Common myeloid progenitor, CD34-positive (primary cell): ENCODE measurements at regions not wholly inside any gene's neighbourhood (a gene's known extent, or its start where the extent isn't known, plus 50 kb on each side); places are given as distances from the start of the nearest gene placed in this dataset.

ENCODE experiments used
- CTCF ChIA-PET: fragments of 350-600 bp; sonication (Branson Sonifier 250); formaldehyde crosslinking; loops from one replicate; lab custom pipeline; 2021; ENCODE audit warnings: antibody characterized with exemption; lab: Charles Lee
- POLR2A ChIA-PET: fragments of 350-600 bp; sonication (Branson Sonifier 250); formaldehyde crosslinking; loops from one replicate; lab custom pipeline; 2021; ENCODE audit warnings: antibody characterized with exemption; lab: Charles Lee
- DNase-seq, 3 donors: peaks; one replicate each; pipeline versions ENCODE4 v3.0.0 to v3.0.0-alpha.2; 2013
- H3K27ac ChIP-seq, 2 experiments: 1 replicate in 1 of 2; 2 replicates in 1 of 2; pipeline ENCODE4 v1.7.0; 2013; ENCODE audit warnings: inconsistent platforms in 2 of 2, low read length in 2 of 2, mild to moderate bottlenecking in 2 of 2, low read depth in 1 of 2, moderate library complexity in 1 of 2; ENCODE audit not compliant: severe bottlenecking in 2 of 2, insufficient read depth in 1 of 2, poor library complexity in 1 of 2
- H3K27me3 ChIP-seq, 5 experiments: replicated peaks in 2 of 5; 1 replicate in 3 of 5; 2 replicates in 2 of 5; pipeline versions ENCODE4 v1.6.1 to v1.7.0; 2013; ENCODE audit warnings: low read length in 4 of 5, mild to moderate bottlenecking in 2 of 5, moderate library complexity in 2 of 5, inconsistent platforms in 1 of 5; ENCODE audit not compliant: insufficient read depth in 5 of 5, control insufficient read depth in 4 of 5
- H3K36me3 ChIP-seq, 4 experiments: 1 replicate in 2 of 4; 2 replicates in 2 of 4; pipeline versions ENCODE4 v1.6.1 to v1.7.0; 2013; ENCODE audit warnings: low read length in 3 of 4, control low read depth in 1 of 4, mild to moderate bottlenecking in 1 of 4; ENCODE audit not compliant: control insufficient read depth in 4 of 4, insufficient read depth in 4 of 4
- H3K4me1 ChIP-seq, 4 experiments: 1 replicate in 3 of 4; 2 replicates in 1 of 4; pipeline versions ENCODE4 v1.6.1 to v1.7.1; 2013; ENCODE audit warnings: low read length in 3 of 4, mild to moderate bottlenecking in 3 of 4, control low read depth in 1 of 4, inconsistent platforms in 1 of 4, moderate library complexity in 1 of 4; ENCODE audit not compliant: control insufficient read depth in 4 of 4, insufficient read depth in 4 of 4; ENCODE audit errors: control extremely low read depth in 1 of 4
- H3K4me3 ChIP-seq, 7 experiments: 1 replicate in 4 of 7; 2 replicates in 3 of 7; pipeline versions ENCODE4 v1.5.1 to v1.7.0; 2013; ENCODE audit warnings: mild to moderate bottlenecking in 7 of 7, low read length in 6 of 7, moderate library complexity in 6 of 7, inconsistent platforms in 2 of 7, low read depth in 2 of 7, control low read depth in 1 of 7; ENCODE audit not compliant: insufficient read depth in 4 of 7, control insufficient read depth in 1 of 7; ENCODE audit errors: extremely low read depth in 1 of 7
- H3K9me3 ChIP-seq, 5 experiments: 1 replicate in 4 of 5; 2 replicates in 1 of 5; pipeline versions ENCODE4 v1.6.1 to v1.7.1; 2013; ENCODE audit warnings: low read length in 4 of 5, mild to moderate bottlenecking in 2 of 5, inconsistent platforms in 1 of 5, low read depth in 1 of 5, moderate library complexity in 1 of 5; ENCODE audit not compliant: control insufficient read depth in 4 of 5, insufficient read depth in 2 of 5; ENCODE audit errors: control extremely low read depth in 1 of 5
- WGBS: methylation state at CpG from one replicate; pipeline ENCODE4 v1.1.5; 2013; ENCODE audit not compliant: insufficient coverage; 5-methylcytosine and 5-hydroxymethylcytosine counted together

DNA sequence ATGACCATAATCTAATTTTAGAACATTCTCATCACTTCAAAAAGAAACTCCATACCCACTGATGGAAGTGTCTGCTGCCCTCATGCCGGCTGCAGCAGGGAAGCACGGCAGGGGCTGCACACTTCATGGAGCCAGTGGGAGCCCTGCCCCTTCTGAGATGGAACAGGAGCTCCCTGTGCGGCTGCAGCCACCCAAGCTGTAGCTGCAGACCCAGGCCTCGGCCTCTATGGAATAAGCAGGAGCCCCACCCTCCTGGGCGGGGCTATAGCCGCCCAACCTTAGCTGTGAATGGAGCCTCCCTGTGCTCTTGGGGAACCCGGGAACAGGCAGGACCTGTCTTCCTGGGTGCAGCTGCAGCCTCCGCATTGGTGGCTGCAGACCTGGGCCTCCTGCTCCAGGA lies 128.5 kb downstream of the NUDT12 start:
- ChIA-PET CTCF (no interaction called here), POLR2A (no interaction called here)
- Histone ChIP-seq H3K27ac (no peak overlapping the region), H3K4me3 (no peak overlapping the region), H3K27me3 (no peaks in the 10 kb centered on the region), H3K4me1 (no peaks in the 10 kb centered on the region), H3K9me3 (peaks cover 0 to 2% (median 0%) of the 10 kb centered on the region in 5 experiments), H3K36me3 (no peaks in the 10 kb centered on the region)
- DNase-seq = no peak
- WGBS = 95% methylated on average over 6 of the region's 8 CpGs

DNA sequence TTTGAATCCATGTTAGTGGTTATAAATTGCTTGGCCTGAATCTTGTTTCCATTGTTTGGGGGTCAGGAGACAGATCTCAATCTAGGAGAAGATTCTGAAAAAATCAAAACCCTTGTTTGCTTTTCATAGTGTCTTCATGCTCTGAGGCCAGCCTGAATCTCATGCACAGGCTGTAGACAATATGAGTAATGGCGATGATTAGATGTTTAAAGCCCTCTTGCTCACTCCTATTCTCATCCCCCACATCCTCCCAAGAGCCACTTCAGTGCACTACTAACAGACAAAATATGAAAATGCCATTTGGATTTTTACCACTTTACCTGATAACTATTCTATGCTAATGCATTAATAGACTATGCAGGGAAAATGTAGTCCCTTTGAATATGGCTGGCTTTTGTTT lies 129.4 kb downstream of the NUDT12 start:
- no peak for DNase-seq
- H3K4me3 ChIP-seq = no peak overlapping the region
- H3K27ac ChIP-seq = no peak overlapping the region
- no peaks in the 10 kb centered on the region for H3K4me1 ChIP-seq
- no peaks in the 10 kb centered on the region for H3K36me3 ChIP-seq
- no peaks in the 10 kb centered on the region for H3K27me3 ChIP-seq
- POLR2A ChIA-PET = no interaction called here
- CTCF ChIA-PET = no interaction called here
- WGBS = 100% methylated on average over 1 of the region's 1 CpG
- no peaks in the 10 kb centered on the region for H3K9me3 ChIP-seq

DNA sequence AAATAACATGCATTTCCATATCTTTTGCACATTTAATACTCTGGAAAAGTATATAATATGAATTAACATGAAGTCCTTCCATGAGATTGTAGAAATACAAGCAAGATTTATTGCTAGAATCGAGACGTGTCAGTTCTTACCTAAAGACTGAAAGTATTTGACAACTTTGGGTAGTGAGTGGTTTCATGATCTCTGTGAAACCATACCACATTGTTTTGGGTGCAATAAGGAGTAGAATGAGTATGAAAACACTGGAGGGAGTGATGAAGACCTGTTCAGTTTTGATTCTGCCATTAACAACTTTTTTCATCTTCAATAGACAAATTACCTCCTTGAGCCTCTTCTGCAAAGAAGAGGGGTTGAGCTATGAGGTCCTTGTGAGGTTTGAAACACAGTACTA lies 133.7 kb downstream of the NUDT12 start:
- no peak overlapping the region for H3K4me3 ChIP-seq
- DNase-seq = no peak
- H3K27me3 ChIP-seq = no peaks in the 10 kb centered on the region
- 96% methylated on average over 2 of the region's 2 CpGs for WGBS
- CTCF ChIA-PET = interaction anchor here (1.0 kb wide), 1 partner anchor 22 kb away, joined by 4 read pairs; no protein-coding TSS in a partner anchor
- no peaks in the 10 kb centered on the region for H3K36me3 ChIP-seq
- no peaks in the 10 kb centered on the region for H3K4me1 ChIP-seq
- H3K9me3 ChIP-seq = no peaks in the 10 kb centered on the region
- POLR2A ChIA-PET = no interaction called here
- no peak overlapping the region for H3K27ac ChIP-seq

DNA sequence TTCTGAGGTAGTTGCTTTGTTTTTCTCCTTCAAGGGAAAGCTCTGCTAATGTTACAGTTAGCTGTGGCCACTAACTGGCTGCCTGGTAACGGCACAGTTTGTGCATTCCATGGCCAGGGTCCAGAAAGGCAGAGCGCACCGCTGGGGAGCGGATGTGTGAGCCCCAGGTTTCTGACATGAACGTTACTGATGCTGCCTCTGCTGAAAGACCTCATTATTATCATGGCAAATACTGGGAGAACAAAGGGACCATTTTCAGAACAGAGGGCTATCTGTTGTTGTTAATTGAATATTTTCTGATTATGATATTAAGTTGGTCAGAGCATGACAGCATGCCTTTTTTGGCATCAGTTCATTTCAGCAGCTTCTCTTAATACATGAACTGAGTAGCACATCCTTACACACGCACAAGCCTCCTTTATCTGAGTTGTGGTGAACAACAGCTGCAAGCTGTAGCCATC lies 134.1 kb downstream of the NUDT12 start:
- no peaks in the 10 kb centered on the region for H3K36me3 ChIP-seq
- H3K27me3 ChIP-seq = no peaks in the 10 kb centered on the region
- H3K4me1 ChIP-seq = no peaks in the 10 kb centered on the region
- ChIA-PET POLR2A (no interaction called here), CTCF (interaction anchor here (1.0 kb wide), 1 partner anchor 21 kb away, joined by 4 read pairs; no protein-coding TSS in a partner anchor)
- no peaks in the 10 kb centered on the region for H3K9me3 ChIP-seq
- H3K4me3 ChIP-seq = no peak overlapping the region
- no peak overlapping the region for H3K27ac ChIP-seq
- WGBS = 100% methylated on average over 6 of the region's 6 CpGs
- DNase-seq = no peak

DNA sequence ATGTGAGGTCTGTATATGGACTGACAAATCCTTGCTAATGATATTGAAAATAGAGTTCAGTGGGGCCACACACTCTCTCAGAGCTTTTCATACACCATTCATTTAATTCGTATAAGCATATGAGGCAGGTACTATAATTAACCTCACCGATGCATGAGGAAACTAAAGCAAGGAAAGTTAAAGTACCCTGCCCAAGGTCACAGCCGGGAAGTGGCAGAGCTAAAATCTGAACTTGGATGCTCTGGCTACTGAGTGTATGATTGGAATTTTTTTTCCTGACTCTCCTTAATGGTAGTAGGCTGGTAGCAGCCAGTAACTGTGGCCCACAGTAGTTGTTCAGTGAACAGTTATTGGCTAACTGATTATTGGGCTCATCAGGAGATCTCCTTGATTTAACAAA lies 135.3 kb downstream of the NUDT12 start:
- POLR2A ChIA-PET = no interaction called here
- Histone ChIP-seq H3K27me3 (no peaks in the 10 kb centered on the region), H3K27ac (no peak overlapping the region), H3K9me3 (no peaks in the 10 kb centered on the region), H3K4me1 (no peaks in the 10 kb centered on the region), H3K4me3 (no peak overlapping the region), H3K36me3 (no peaks in the 10 kb centered on the region)
- 100% methylated on average over 1 of the region's 3 CpGs for WGBS
- DNase-seq = no peak
- CTCF ChIA-PET = no interaction called here

DNA sequence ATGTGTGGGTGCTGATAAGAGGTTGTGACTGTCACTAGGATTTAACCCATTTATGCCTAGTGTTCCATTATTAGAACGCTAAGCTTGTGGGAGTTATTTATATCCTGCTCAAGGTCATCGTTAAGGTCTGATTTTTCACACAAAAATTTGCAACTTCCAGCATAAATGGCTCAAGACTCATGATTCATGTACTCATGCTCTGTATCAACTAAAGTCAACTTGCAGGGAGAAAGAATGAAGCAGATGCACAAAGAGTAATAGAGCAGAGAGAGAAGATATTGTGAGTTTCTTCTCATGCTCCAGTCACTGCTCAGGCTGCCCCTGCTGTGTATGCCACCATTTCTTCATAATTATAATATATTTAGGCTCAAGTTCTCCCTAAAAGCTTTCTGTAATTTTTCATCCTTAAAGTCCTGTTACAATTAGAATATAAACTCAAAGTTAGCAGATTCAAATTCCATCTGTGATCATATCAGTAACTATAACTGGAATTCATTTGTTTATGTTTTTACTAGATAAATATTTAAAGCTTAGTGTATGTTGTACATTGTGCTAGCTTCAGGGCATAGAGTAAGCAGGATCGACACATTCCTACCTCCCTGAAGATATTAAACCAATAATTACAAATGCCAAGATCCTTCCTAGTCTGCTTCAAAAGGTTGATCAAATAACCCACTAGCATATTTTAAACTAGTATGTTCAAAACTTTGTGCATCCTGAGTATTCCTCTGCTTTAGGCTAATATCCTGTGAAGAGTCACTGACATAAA lies 136.7 kb downstream of the NUDT12 start:
- no peak overlapping the region for H3K4me3 ChIP-seq
- no peak for DNase-seq
- H3K4me1 ChIP-seq = no peaks in the 10 kb centered on the region
- 100% methylated on average over 1 of the region's 3 CpGs for WGBS
- CTCF ChIA-PET = no interaction called here
- no peaks in the 10 kb centered on the region for H3K9me3 ChIP-seq
- H3K27ac ChIP-seq = no peak overlapping the region
- no peaks in the 10 kb centered on the region for H3K27me3 ChIP-seq
- POLR2A ChIA-PET = no interaction called here
- no peaks in the 10 kb centered on the region for H3K36me3 ChIP-seq

DNA sequence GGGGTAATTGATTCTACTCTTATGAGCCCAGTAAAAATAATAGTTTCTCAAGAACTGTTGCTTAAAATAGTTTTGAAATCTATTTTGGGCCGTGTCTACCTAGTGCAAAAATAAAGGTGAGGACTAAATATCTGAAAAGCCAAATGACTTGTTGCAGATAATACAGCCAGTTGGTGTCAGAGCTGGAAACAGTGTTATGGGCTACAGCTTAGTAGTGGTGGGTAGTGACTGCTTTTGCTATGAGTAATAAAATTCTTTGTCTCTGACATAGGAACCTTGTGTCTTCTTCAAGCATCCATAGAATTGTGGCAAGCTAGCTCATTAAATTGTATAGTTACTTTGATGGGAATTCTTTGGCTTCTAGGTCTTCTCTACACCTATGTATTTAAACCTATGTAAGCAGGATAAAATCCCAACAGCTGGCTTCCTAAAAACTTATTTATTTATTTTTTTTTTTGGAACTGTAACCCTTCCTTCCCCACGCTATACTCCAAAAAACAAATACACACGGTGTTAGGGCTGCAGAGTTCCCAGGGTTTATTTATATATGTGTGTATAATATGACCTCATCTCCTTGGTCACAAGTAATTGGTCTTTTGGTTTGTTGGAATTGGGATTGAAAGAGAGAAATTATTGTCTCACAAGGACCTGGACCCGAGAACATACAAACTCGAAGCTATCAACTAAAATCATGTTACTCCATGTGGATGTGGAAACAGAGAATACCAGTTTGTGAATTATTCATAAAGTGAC lies 138.0 kb downstream of the NUDT12 start:
- DNase-seq = no peak
- H3K27me3 ChIP-seq = no peaks in the 10 kb centered on the region
- no peaks in the 10 kb centered on the region for H3K4me1 ChIP-seq
- no peak overlapping the region for H3K27ac ChIP-seq
- ChIA-PET POLR2A (no interaction called here), CTCF (no interaction called here)
- 100% methylated on average over 1 of the region's 5 CpGs for WGBS
- no peaks in the 10 kb centered on the region for H3K36me3 ChIP-seq
- no peaks in the 10 kb centered on the region for H3K9me3 ChIP-seq
- H3K4me3 ChIP-seq = no peak overlapping the region
